Liver (tissue), 8 donors: ENCODE measurements at regions not wholly inside any gene's neighbourhood (a gene's known extent, or its start where the extent isn't known, plus 50 kb on each side); places are given as distances from the start of the nearest gene placed in this dataset.

Source experiments
- DNase-seq: peaks from one replicate; pipeline ENCODE4 v3.0.0-alpha.2; 2017; ENCODE audit warnings: low spot score
- H3K27ac ChIP-seq, 2 donors: one replicate each; pipeline ENCODE4 v1.7.0; 2013; ENCODE audit warnings: inconsistent platforms in 2 of 2, low read length in 2 of 2, control low read depth in 1 of 2, low read depth in 1 of 2, mild to moderate bottlenecking in 1 of 2
- H3K27me3 ChIP-seq, 4 donors: one replicate each; pipeline versions ENCODE4 v1.6.1 to v1.7.0; 2013; ENCODE audit warnings: low read length in 3 of 4, inconsistent platforms in 1 of 4, mild to moderate bottlenecking in 1 of 4, moderate library complexity in 1 of 4; ENCODE audit not compliant: control insufficient read depth in 4 of 4, insufficient read depth in 4 of 4
- H3K36me3 ChIP-seq, 4 donors: one replicate each; pipeline versions ENCODE4 v1.6.1 to v1.7.0; 2013; ENCODE audit warnings: low read length in 3 of 4, mild to moderate bottlenecking in 3 of 4, low read depth in 1 of 4, moderate library complexity in 1 of 4; ENCODE audit not compliant: control insufficient read depth in 4 of 4, insufficient read depth in 3 of 4
- H3K4me1 ChIP-seq, 4 donors: one replicate each; pipeline versions ENCODE4 v1.6.1 to v1.7.0; 2013; ENCODE audit warnings: low read length in 3 of 4, mild to moderate bottlenecking in 3 of 4, moderate library complexity in 1 of 4; ENCODE audit not compliant: control insufficient read depth in 4 of 4, insufficient read depth in 4 of 4
- H3K4me3 ChIP-seq, 3 donors: one replicate each; pipeline versions ENCODE4 v1.6.1 to v1.7.0; 2013; ENCODE audit warnings: low read length in 3 of 3, control low read depth in 1 of 3, low read depth in 1 of 3, mild to moderate bottlenecking in 1 of 3
- H3K9ac ChIP-seq, 2 donors: one replicate each; pipeline ENCODE4 v1.7.0; 2013; ENCODE audit warnings: low read length in 2 of 2, mild to moderate bottlenecking in 2 of 2, moderate library complexity in 2 of 2, control low read depth in 1 of 2, low read depth in 1 of 2
- H3K9me3 ChIP-seq, 4 donors: one replicate each; pipeline versions ENCODE4 v1.6.1 to v1.7.0; 2013; ENCODE audit warnings: low read length in 3 of 4; ENCODE audit not compliant: control insufficient read depth in 4 of 4
- EGR1 ChIP-seq, 2 donors: IDR thresholded peaks; 2 replicates each; pipeline ENCODE4 v1.6.1; 2016 to 2018; ENCODE audit warnings: antibody characterized with exemption in 2 of 2, low read depth in 2 of 2
- FOXA1 ChIP-seq: IDR thresholded peaks from 2 replicates; pipeline ENCODE4 v1.6.1; 2016; ENCODE audit warnings: antibody characterized with exemption
- FOXA2 ChIP-seq: IDR thresholded peaks from 2 replicates; pipeline ENCODE4 v1.6.1; 2016; ENCODE audit warnings: antibody characterized with exemption
- GABPA ChIP-seq, 2 donors: IDR thresholded peaks in 1 of 2; conservative IDR thresholded peaks in 1 of 2; 2 replicates each; pipeline ENCODE4 v1.6.1; 2016; ENCODE audit warnings: antibody characterized with exemption in 2 of 2, mild to moderate bottlenecking in 1 of 2, moderate library complexity in 1 of 2
- HNF4A ChIP-seq, 2 donors: conservative IDR thresholded peaks; 2 replicates each; pipeline ENCODE4 v1.6.1; 2016; ENCODE audit warnings: antibody characterized with exemption in 2 of 2, mild to moderate bottlenecking in 2 of 2
- HNF4G ChIP-seq: IDR thresholded peaks from 2 replicates; pipeline ENCODE4 v1.6.1; 2016; ENCODE audit warnings: antibody characterized with exemption
- JUND ChIP-seq, 2 donors: IDR thresholded peaks; 2 replicates each; pipeline ENCODE4 v1.6.1; 2016; ENCODE audit warnings: antibody characterized with exemption in 2 of 2
- NR2F2 ChIP-seq: IDR thresholded peaks from 2 replicates; pipeline ENCODE4 v1.6.1; 2016; ENCODE audit warnings: antibody characterized with exemption
- RAD21 ChIP-seq, 2 donors: IDR thresholded peaks; 2 replicates each; pipeline ENCODE4 v1.6.1; 2016; ENCODE audit warnings: antibody characterized with exemption in 2 of 2, mild to moderate bottlenecking in 2 of 2
- RXRA ChIP-seq, 2 donors: IDR thresholded peaks; 2 replicates each; pipeline ENCODE4 v1.6.1; 2017 to 2018; ENCODE audit warnings: antibody characterized with exemption in 2 of 2, mild to moderate bottlenecking in 1 of 2
- SP1 ChIP-seq: IDR thresholded peaks from 2 replicates; pipeline ENCODE4 v1.6.1; 2018; ENCODE audit warnings: antibody characterized with exemption, mild to moderate bottlenecking
- TAF1 ChIP-seq: conservative IDR thresholded peaks from 2 replicates; pipeline ENCODE4 v1.6.1; 2016; ENCODE audit warnings: antibody characterized with exemption, mild to moderate bottlenecking
- YY1 ChIP-seq: IDR thresholded peaks from 2 replicates; pipeline ENCODE4 v1.6.1; 2016; ENCODE audit warnings: antibody characterized with exemption, mild to moderate bottlenecking
- WGBS: extraction: QIAGEN DNeasy Blood & Tissue Kit; methylation state at CpG from one replicate; pipeline ENCODE4 v1.1.7; 2013; 5-methylcytosine and 5-hydroxymethylcytosine counted together
- TF ChIP-seq, protein P1 (sequence below): fragments of 150-350 bp; IDR thresholded peaks from 2 replicates; pipeline ENCODE4 v1.5.1; 2017; ENCODE audit warnings: improper control_type of control experiment, low read depth, low read length; ENCODE audit not compliant: missing input control
- TF ChIP-seq, protein P2 (sequence below): IDR thresholded peaks from 2 replicates; pipeline ENCODE4 v1.6.1; 2016; ENCODE audit warnings: antibody characterized with exemption
- TF ChIP-seq, protein P3 (sequence below): IDR thresholded peaks from 2 replicates; pipeline ENCODE4 v1.6.1; 2016; ENCODE audit warnings: antibody characterized with exemption
- TF ChIP-seq, protein P4 (sequence below): IDR thresholded peaks from 2 replicates; pipeline ENCODE4 v1.6.1; 2016; ENCODE audit warnings: antibody characterized with exemption
- TF ChIP-seq, protein P5 (sequence below): IDR thresholded peaks from 2 replicates; pipeline ENCODE4 v1.6.1; 2016; ENCODE audit warnings: antibody characterized with exemption, mild to moderate bottlenecking
- donor health status: healthy.
- donor health status: healthy.
- donor health status: healthy.
- donor health status: healthy.
- donor health status: healthy.

DNA sequence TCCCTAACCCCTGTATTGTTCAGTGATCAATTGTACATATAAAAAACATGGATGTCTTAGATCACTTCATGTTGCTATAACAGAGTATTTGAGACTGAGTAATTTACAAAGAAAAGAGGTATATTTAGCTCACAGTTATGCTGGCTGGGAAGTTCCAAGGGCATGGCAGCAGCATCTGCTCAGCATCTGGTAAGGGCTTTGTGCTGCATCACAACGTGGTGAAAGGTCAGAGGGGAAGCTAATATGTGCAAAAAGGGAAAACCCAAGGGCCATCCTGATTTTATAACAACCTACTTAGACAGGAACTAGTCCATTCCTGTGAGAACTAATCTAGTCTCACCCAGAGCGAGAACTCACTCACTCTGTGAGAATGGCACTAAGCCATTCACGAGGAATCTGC, 128.2 kb upstream of the OTUD4 start (continued):
- TF ChIP-seq, protein P1, sequence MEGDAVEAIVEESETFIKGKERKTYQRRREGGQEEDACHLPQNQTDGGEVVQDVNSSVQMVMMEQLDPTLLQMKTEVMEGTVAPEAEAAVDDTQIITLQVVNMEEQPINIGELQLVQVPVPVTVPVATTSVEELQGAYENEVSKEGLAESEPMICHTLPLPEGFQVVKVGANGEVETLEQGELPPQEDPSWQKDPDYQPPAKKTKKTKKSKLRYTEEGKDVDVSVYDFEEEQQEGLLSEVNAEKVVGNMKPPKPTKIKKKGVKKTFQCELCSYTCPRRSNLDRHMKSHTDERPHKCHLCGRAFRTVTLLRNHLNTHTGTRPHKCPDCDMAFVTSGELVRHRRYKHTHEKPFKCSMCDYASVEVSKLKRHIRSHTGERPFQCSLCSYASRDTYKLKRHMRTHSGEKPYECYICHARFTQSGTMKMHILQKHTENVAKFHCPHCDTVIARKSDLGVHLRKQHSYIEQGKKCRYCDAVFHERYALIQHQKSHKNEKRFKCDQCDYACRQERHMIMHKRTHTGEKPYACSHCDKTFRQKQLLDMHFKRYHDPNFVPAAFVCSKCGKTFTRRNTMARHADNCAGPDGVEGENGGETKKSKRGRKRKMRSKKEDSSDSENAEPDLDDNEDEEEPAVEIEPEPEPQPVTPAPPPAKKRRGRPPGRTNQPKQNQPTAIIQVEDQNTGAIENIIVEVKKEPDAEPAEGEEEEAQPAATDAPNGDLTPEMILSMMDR: no peak
- TF ChIP-seq RXRA (IDR thresholded peaks at IDR 0.05) (no peak), HNF4A (conservative IDR thresholded peaks at IDR 0.05) (no peak), YY1 (no peak), FOXA1 (no peak)

DNA sequence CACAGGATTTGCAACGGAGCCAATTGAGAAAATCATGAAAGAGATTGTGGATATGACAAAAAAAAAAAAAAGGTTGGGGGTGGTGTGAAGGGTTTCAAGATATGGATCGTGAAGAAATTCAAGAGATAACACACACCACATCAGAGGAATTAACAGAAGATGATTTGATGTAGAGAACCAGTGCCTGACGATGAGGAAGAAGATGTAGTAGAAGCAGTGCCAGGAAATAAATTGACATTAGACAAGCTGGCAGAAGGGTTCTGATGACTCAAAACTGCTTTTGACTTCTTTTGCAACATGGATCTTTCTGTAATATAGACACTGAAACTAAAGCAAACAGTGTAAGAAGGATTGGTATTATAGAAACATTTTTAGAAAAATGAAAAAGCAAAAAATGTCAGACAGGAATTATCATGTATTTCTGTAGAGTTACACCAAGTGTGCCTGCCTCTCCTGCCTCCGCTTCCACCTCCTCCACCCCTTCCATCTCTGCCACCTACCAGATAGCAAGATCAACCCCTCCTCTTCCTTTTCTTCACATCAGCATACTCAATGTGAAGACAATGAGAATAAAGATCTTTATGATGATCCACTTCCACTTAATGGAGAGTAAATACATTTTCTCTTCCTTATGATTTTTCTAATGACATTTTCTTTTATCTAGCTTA, 127.5 kb upstream of the OTUD4 start:
- no peaks in the 10 kb centered on the region for H3K27me3 ChIP-seq
- WGBS: 84% methylated on average over 4 of the region's 4 CpGs
- TF ChIP-seq, protein P2, sequence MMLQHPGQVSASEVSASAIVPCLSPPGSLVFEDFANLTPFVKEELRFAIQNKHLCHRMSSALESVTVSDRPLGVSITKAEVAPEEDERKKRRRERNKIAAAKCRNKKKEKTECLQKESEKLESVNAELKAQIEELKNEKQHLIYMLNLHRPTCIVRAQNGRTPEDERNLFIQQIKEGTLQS: no peak
- TF ChIP-seq EGR1 (IDR thresholded peaks at IDR 0.05; ENCODE audit: low read depth in 2 of 2) (no peak), SP1 (no peak), NR2F2 (no peak), RAD21 (IDR thresholded peaks at IDR 0.05) (no peak), RXRA (IDR thresholded peaks at IDR 0.05) (no peak), YY1 (no peak), GABPA (IDR thresholded peaks at IDR 0.05 in 1 of 2, conservative IDR thresholded peaks at IDR 0.05 in 1 of 2) (no peak), JUND (IDR thresholded peaks at IDR 0.05) (no peak), HNF4G (no peak), FOXA1 (no peak), FOXA2 (no peak), HNF4A (conservative IDR thresholded peaks at IDR 0.05) (no peak), TAF1 (no peak)
- TF ChIP-seq, protein P3, sequence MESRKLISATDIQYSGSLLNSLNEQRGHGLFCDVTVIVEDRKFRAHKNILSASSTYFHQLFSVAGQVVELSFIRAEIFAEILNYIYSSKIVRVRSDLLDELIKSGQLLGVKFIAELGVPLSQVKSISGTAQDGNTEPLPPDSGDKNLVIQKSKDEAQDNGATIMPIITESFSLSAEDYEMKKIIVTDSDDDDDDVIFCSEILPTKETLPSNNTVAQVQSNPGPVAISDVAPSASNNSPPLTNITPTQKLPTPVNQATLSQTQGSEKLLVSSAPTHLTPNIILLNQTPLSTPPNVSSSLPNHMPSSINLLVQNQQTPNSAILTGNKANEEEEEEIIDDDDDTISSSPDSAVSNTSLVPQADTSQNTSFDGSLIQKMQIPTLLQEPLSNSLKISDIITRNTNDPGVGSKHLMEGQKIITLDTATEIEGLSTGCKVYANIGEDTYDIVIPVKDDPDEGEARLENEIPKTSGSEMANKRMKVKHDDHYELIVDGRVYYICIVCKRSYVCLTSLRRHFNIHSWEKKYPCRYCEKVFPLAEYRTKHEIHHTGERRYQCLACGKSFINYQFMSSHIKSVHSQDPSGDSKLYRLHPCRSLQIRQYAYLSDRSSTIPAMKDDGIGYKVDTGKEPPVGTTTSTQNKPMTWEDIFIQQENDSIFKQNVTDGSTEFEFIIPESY: no peak
- TF ChIP-seq, protein P4, sequence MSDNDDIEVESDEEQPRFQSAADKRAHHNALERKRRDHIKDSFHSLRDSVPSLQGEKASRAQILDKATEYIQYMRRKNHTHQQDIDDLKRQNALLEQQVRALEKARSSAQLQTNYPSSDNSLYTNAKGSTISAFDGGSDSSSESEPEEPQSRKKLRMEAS: no peak
- TF ChIP-seq, protein P5, sequence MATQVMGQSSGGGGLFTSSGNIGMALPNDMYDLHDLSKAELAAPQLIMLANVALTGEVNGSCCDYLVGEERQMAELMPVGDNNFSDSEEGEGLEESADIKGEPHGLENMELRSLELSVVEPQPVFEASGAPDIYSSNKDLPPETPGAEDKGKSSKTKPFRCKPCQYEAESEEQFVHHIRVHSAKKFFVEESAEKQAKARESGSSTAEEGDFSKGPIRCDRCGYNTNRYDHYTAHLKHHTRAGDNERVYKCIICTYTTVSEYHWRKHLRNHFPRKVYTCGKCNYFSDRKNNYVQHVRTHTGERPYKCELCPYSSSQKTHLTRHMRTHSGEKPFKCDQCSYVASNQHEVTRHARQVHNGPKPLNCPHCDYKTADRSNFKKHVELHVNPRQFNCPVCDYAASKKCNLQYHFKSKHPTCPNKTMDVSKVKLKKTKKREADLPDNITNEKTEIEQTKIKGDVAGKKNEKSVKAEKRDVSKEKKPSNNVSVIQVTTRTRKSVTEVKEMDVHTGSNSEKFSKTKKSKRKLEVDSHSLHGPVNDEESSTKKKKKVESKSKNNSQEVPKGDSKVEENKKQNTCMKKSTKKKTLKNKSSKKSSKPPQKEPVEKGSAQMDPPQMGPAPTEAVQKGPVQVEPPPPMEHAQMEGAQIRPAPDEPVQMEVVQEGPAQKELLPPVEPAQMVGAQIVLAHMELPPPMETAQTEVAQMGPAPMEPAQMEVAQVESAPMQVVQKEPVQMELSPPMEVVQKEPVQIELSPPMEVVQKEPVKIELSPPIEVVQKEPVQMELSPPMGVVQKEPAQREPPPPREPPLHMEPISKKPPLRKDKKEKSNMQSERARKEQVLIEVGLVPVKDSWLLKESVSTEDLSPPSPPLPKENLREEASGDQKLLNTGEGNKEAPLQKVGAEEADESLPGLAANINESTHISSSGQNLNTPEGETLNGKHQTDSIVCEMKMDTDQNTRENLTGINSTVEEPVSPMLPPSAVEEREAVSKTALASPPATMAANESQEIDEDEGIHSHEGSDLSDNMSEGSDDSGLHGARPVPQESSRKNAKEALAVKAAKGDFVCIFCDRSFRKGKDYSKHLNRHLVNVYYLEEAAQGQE: no peak
- TF ChIP-seq, protein P1: no peak

More for the DNA sequence above, 127.5 kb upstream of the OTUD4 start:
- DNase-seq: no peak
- H3K27ac ChIP-seq: no peak overlapping the region
- no peak overlapping the region for H3K4me3 ChIP-seq
- no peak overlapping the region for H3K9ac ChIP-seq
- H3K9me3 ChIP-seq: peaks cover 0 to 3% (median 0%) of the 10 kb centered on the region in 4 donors
- no peaks in the 10 kb centered on the region for H3K4me1 ChIP-seq
- no peaks in the 10 kb centered on the region for H3K36me3 ChIP-seq
